Neural progenitor cell (in vitro differentiated cells): ENCODE measurements at regions not wholly inside any gene's neighbourhood (a gene's known extent, or its start where the extent isn't known, plus 50 kb on each side); places are given as distances from the start of the nearest gene placed in this dataset.

Experiments used
- DNase-seq: peaks from one replicate; pipeline ENCODE4 v3.0.0-alpha.2; 2016; ENCODE audit warnings: low spot score
- H2AFZ ChIP-seq: fragments of 200-600 bp; sonication (generic); replicated peaks from 2 replicates; pipeline ENCODE4 v1.6.1; 2016; ENCODE audit warnings: antibody characterized with exemption
- H3F3A ChIP-seq: fragments of 200-600 bp; sonication (generic); 2 replicates; pipeline ENCODE4 v1.6.1; 2016; ENCODE audit warnings: antibody characterized with exemption, low read depth
- H3K27ac ChIP-seq: fragments of 200-600 bp; sonication (generic); 2 replicates; pipeline ENCODE4 v1.5.1; 2016; ENCODE audit warnings: mild to moderate bottlenecking
- H3K27me3 ChIP-seq: fragments of 200-600 bp; sonication (generic); 2 replicates; pipeline ENCODE4 v1.6.1; 2016; ENCODE audit warnings: mild to moderate bottlenecking, moderate library complexity
- H3K36me3 ChIP-seq: fragments of 200-600 bp; sonication (generic); 2 replicates; pipeline ENCODE4 v1.5.1; 2016
- H3K4me1 ChIP-seq: fragments of 200-600 bp; sonication (generic); 2 replicates; pipeline ENCODE4 v1.6.1; 2016; ENCODE audit warnings: mixed run types
- H3K4me2 ChIP-seq: fragments of 200-600 bp; sonication (generic); 2 replicates; pipeline ENCODE4 v1.6.1; 2016
- H3K4me3 ChIP-seq: fragments of 200-600 bp; sonication (generic); 2 replicates; pipeline ENCODE4 v1.5.1; 2016
- H3K79me2 ChIP-seq: fragments of 200-600 bp; sonication (generic); 2 replicates; pipeline ENCODE4 v1.6.1; 2016; ENCODE audit warnings: low read depth
- H3K9ac ChIP-seq: fragments of 200-600 bp; sonication (generic); 2 replicates; pipeline ENCODE4 v1.6.1; 2016
- H3K9me3 ChIP-seq: fragments of 200-600 bp; sonication (generic); 2 replicates; pipeline ENCODE4 v1.5.1; 2016; ENCODE audit warnings: low read depth
- H4K20me1 ChIP-seq: fragments of 200-600 bp; sonication (generic); 2 replicates; pipeline ENCODE4 v1.6.1; 2016; ENCODE audit warnings: low read depth
- H3K27ac Mint-ChIP-seq: 3 replicates; pipeline ENCODE4 v1.8.0; 2021; ENCODE audit warnings: mixed read lengths
- H3K27me3 Mint-ChIP-seq: 2 replicates; pipeline ENCODE4 v1.8.0; 2022; ENCODE audit warnings: low read depth, mild to moderate bottlenecking, inconsistent platforms, moderate library complexity, mixed read lengths; ENCODE audit not compliant: insufficient read depth
- H3K36me3 Mint-ChIP-seq: 3 replicates; pipeline ENCODE4 v1.8.0; 2021; ENCODE audit warnings: mixed read lengths
- H3K4me1 Mint-ChIP-seq: 3 replicates; pipeline ENCODE4 v1.8.0; 2021; ENCODE audit warnings: mixed read lengths
- H3K4me3 Mint-ChIP-seq: 3 replicates; pipeline ENCODE4 v1.8.0; 2021; ENCODE audit warnings: mild to moderate bottlenecking, moderate library complexity, mixed read lengths
- H3K9me3 Mint-ChIP-seq: 3 replicates; pipeline ENCODE4 v1.8.0; 2020; ENCODE audit warnings: mixed read lengths
- EZH2 ChIP-seq: fragments of 200-600 bp; sonication (generic); IDR thresholded peaks from 2 replicates; pipeline ENCODE4 v1.6.1; 2017; ENCODE audit warnings: antibody characterized with exemption, mild to moderate bottlenecking, moderate library complexity
- EZH2phosphoT487 ChIP-seq: fragments of 200-600 bp; sonication (generic); IDR thresholded peaks from 2 replicates; pipeline ENCODE4 v1.6.1; 2017; ENCODE audit warnings: antibody characterized with exemption
- TF ChIP-seq, protein P1 (sequence below): fragments of 200-600 bp; sonication (generic); IDR thresholded peaks from 2 replicates; pipeline ENCODE4 v1.5.1; 2017; ENCODE audit warnings: antibody characterized with exemption, mild to moderate bottlenecking

DNA sequence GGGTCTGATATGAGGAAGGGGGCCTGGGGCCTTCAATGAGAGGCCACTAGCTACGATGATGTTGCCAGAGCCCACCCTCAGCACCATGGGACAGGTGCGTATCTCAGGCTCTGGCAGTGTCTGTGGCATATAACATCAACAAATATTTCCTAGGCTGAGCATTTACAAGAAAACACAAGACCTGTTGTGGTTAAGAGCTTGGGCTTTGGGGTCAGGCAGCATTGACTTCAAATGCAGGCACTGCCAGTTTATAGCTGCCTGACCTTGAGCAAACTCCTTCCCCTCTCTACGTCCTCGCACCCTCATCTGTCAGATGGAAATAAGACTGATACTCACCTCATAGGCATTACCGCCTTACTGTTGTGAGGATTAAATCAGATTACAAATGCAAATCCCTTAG is 156.0 kb downstream of the KATNAL1 start:
- Mint-ChIP-seq H3K27ac (no peak overlapping the region), H3K4me1 (peaks cover 41% of the 10 kb centered on the region)
- TF ChIP-seq EZH2phosphoT487 (no peak), EZH2 (no peak)
- TF ChIP-seq, protein P1, sequence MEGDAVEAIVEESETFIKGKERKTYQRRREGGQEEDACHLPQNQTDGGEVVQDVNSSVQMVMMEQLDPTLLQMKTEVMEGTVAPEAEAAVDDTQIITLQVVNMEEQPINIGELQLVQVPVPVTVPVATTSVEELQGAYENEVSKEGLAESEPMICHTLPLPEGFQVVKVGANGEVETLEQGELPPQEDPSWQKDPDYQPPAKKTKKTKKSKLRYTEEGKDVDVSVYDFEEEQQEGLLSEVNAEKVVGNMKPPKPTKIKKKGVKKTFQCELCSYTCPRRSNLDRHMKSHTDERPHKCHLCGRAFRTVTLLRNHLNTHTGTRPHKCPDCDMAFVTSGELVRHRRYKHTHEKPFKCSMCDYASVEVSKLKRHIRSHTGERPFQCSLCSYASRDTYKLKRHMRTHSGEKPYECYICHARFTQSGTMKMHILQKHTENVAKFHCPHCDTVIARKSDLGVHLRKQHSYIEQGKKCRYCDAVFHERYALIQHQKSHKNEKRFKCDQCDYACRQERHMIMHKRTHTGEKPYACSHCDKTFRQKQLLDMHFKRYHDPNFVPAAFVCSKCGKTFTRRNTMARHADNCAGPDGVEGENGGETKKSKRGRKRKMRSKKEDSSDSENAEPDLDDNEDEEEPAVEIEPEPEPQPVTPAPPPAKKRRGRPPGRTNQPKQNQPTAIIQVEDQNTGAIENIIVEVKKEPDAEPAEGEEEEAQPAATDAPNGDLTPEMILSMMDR: no peak

DNA sequence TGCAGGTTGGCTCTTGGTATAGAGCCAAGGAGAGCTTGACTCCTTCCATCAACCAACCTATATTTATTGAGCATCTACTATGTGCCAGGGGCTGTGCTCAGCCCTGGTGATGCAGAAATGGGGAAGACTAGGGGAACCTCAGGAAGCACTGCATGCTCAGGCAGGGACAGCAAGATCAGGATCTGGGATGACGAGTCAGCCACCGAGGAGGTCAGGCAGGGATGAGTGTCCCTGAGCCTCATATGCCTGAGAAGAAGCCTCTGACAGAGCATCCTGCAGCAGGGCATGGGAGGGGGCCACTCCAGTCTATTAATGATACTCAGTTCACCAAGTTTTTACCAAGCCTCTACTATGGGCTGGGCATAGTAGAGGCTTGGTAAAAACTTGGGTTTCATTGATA is 158.1 kb downstream of the KATNAL1 start:
- Mint-ChIP-seq H3K4me1 (peaks cover 35% of the 10 kb centered on the region), H3K4me3 (no peak overlapping the region), H3K9me3 (peaks cover 1% of the 10 kb centered on the region), H3K27ac (no peak overlapping the region), H3K27me3 (peaks cover 6% of the 10 kb centered on the region), H3K36me3 (no peaks in the 10 kb centered on the region)
- H3K79me2 ChIP-seq: no peaks in the 10 kb centered on the region
- no peaks in the 10 kb centered on the region for H3K27me3 ChIP-seq
- no peaks in the 10 kb centered on the region for H3K36me3 ChIP-seq
- H3K27ac ChIP-seq: no peak overlapping the region
- H4K20me1 ChIP-seq: no peaks in the 10 kb centered on the region
- H3K4me2 ChIP-seq: no peak overlapping the region
- H3K9me3 ChIP-seq: no peaks in the 10 kb centered on the region
- no peaks in the 10 kb centered on the region for H3F3A ChIP-seq
- H3K4me3 ChIP-seq: no peak overlapping the region
- no peak overlapping the region for H3K9ac ChIP-seq
- H3K4me1 ChIP-seq: no peaks in the 10 kb centered on the region
- TF ChIP-seq EZH2: no peak
- TF ChIP-seq, protein P1: no peak
- TF ChIP-seq EZH2phosphoT487: no peak
- H2AFZ ChIP-seq: no peak overlapping the region
- DNase-seq: no peak

More for the DNA sequence above, 156.0 kb downstream of the KATNAL1 start:
- Mint-ChIP-seq H3K4me3 (no peak overlapping the region), H3K27me3 (peaks cover 14% of the 10 kb centered on the region), H3K36me3 (no peaks in the 10 kb centered on the region), H3K9me3 (peaks cover 5% of the 10 kb centered on the region)
- no peaks in the 10 kb centered on the region for H3K9me3 ChIP-seq
- H3K4me3 ChIP-seq: no peak overlapping the region
- no peaks in the 10 kb centered on the region for H3K4me1 ChIP-seq
- H3K9ac ChIP-seq: no peak overlapping the region
- DNase-seq: no peak
- H3K36me3 ChIP-seq: no peaks in the 10 kb centered on the region
- no peaks in the 10 kb centered on the region for H3F3A ChIP-seq
- H4K20me1 ChIP-seq: no peaks in the 10 kb centered on the region
- no peak overlapping the region for H2AFZ ChIP-seq
- no peaks in the 10 kb centered on the region for H3K79me2 ChIP-seq
- H3K4me2 ChIP-seq: no peak overlapping the region
- no peaks in the 10 kb centered on the region for H3K27me3 ChIP-seq
- H3K27ac ChIP-seq: no peak overlapping the region

DNA sequence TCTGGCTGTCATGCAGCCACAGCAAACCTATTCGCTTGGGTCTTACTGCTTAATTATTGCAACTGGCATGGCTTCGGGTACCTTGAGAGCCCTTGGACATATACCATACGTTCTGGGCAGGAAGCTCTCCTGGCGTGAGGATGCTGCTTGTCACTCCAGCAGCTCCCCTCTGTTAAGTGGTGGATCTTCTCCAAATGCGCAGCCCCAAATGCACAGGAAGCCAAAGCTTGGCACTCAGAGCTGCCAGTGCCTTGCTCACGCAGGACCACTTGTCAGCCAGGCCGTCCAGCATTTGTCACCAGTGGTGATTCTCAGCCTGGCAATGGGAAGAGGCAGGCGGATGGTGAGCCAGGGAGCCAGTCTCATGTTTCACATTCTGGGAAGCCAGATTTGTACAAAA is 158.6 kb downstream of the KATNAL1 start:
- Mint-ChIP-seq H3K4me1 (peaks cover 31% of the 10 kb centered on the region), H3K36me3 (no peaks in the 10 kb centered on the region), H3K27ac (no peak overlapping the region), H3K9me3 (no peaks in the 10 kb centered on the region), H3K27me3 (peaks cover 7% of the 10 kb centered on the region), H3K4me3 (no peak overlapping the region)
- Histone ChIP-seq H3K9me3 (no peaks in the 10 kb centered on the region), H3K27ac (no peak overlapping the region), H3K79me2 (no peaks in the 10 kb centered on the region), H3K27me3 (no peaks in the 10 kb centered on the region), H3F3A (no peaks in the 10 kb centered on the region), H3K9ac (no peak overlapping the region), H3K4me3 (no peak overlapping the region), H3K4me2 (no peak overlapping the region), H3K36me3 (no peaks in the 10 kb centered on the region), H4K20me1 (no peaks in the 10 kb centered on the region), H3K4me1 (no peaks in the 10 kb centered on the region), H2AFZ (no peak overlapping the region)
- TF ChIP-seq EZH2: no peak
- TF ChIP-seq, protein P1: no peak
- TF ChIP-seq EZH2phosphoT487: no peak
- no peak for DNase-seq
